T-helper 2 cell treated with Interferon-gamma antibody and Interleukin-4, amounts not matched to agents 5 μg/mL and 100 μg/mL, for 36 hours (primary cell): ENCODE measurements at regions not wholly inside any gene's neighbourhood (a gene's known extent, or its start where the extent isn't known, plus 50 kb on each side); places are given as distances from the start of the nearest gene placed in this dataset.

Experiments used
- DNase-seq: peaks from one replicate; pipeline ENCODE4 v3.0.0; 2021; ENCODE audit warnings: low spot score
- H3K27ac Mint-ChIP-seq: one replicate; pipeline ENCODE4 v1.8.0; 2021; ENCODE audit warnings: mild to moderate bottlenecking, mixed read lengths
- H3K27me3 Mint-ChIP-seq: one replicate; pipeline ENCODE4 v1.8.0; 2021; ENCODE audit warnings: low read depth, mixed read lengths
- H3K36me3 Mint-ChIP-seq: one replicate; pipeline ENCODE4 v1.8.0; 2021; ENCODE audit warnings: low read depth, mixed read lengths
- H3K4me1 Mint-ChIP-seq: one replicate; pipeline ENCODE4 v1.8.0; 2021; ENCODE audit warnings: low read depth, mixed read lengths
- H3K4me3 Mint-ChIP-seq: one replicate; pipeline ENCODE4 v1.8.0; 2022; ENCODE audit warnings: mild to moderate bottlenecking, moderate library complexity, mixed read lengths
- H3K9me3 Mint-ChIP-seq: one replicate; pipeline ENCODE4 v1.8.0; 2021; ENCODE audit warnings: mixed read lengths

GRCh38 chr10:1870491-1870890 is 133.2 kb upstream of the ADARB2 start:
- H3K36me3 Mint-ChIP-seq: no peaks in the 10 kb centered on the region
- H3K27me3 Mint-ChIP-seq: no peaks in the 10 kb centered on the region
- H3K4me3 Mint-ChIP-seq: no peak overlapping the region
- no peaks in the 10 kb centered on the region for H3K9me3 Mint-ChIP-seq
- no peak overlapping the region for H3K27ac Mint-ChIP-seq
- no peak for DNase-seq
- no peaks in the 10 kb centered on the region for H3K4me1 Mint-ChIP-seq

DNA sequence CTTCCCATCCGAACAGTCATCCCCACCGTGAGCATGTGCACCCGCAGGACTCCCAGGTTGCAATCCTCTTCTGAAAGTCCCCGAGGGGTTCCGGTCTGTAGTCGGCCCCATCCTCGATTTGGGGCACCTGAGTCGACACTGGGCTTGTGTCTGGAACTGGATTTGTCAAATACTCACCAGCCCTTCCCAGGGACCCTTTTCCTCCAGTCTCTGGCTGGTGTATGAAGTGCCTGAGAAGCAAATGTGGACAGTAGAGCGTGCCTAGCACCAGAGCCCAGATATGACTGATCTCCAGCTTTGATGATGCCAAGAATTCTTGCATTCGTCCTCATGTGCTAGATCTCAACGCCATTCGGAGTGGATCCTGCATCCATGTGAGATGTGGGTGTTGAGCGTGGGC is 132.5 kb upstream of the ADARB2 start:
- H3K27me3 Mint-ChIP-seq: no peaks in the 10 kb centered on the region
- DNase-seq: no peak
- H3K36me3 Mint-ChIP-seq: no peaks in the 10 kb centered on the region
- no peaks in the 10 kb centered on the region for H3K4me1 Mint-ChIP-seq
- H3K27ac Mint-ChIP-seq: no peak overlapping the region
- peaks cover 4% of the 10 kb centered on the region for H3K9me3 Mint-ChIP-seq
- no peak overlapping the region for H3K4me3 Mint-ChIP-seq

GRCh38 chr10:1860351-1860750 is 123.0 kb upstream of the ADARB2 start:
- DNase-seq: no peak
- peaks cover 10% of the 10 kb centered on the region for H3K9me3 Mint-ChIP-seq
- no peaks in the 10 kb centered on the region for H3K27me3 Mint-ChIP-seq
- no peak overlapping the region for H3K4me3 Mint-ChIP-seq
- no peaks in the 10 kb centered on the region for H3K4me1 Mint-ChIP-seq
- no peak overlapping the region for H3K27ac Mint-ChIP-seq
- no peaks in the 10 kb centered on the region for H3K36me3 Mint-ChIP-seq

- no peaks in the 10 kb centered on the region for H3K36me3 Mint-ChIP-seq
- H3K4me1 Mint-ChIP-seq: no peaks in the 10 kb centered on the region
- no peaks in the 10 kb centered on the region for H3K27me3 Mint-ChIP-seq
- no peak for DNase-seq
- no peak overlapping the region for H3K4me3 Mint-ChIP-seq
- peaks cover 2% of the 10 kb centered on the region for H3K9me3 Mint-ChIP-seq
- no peak overlapping the region for H3K27ac Mint-ChIP-seq
Measured at GRCh38 chr10:1858547-1858946, 121.2 kb upstream of the ADARB2 start.

GRCh38 chr10:1858048-1858447 is 120.7 kb upstream of the ADARB2 start:
- no peak overlapping the region for H3K4me3 Mint-ChIP-seq
- no peak for DNase-seq
- no peaks in the 10 kb centered on the region for H3K36me3 Mint-ChIP-seq
- H3K9me3 Mint-ChIP-seq: no peaks in the 10 kb centered on the region
- no peak overlapping the region for H3K27ac Mint-ChIP-seq
- H3K27me3 Mint-ChIP-seq: no peaks in the 10 kb centered on the region
- no peaks in the 10 kb centered on the region for H3K4me1 Mint-ChIP-seq

DNA sequence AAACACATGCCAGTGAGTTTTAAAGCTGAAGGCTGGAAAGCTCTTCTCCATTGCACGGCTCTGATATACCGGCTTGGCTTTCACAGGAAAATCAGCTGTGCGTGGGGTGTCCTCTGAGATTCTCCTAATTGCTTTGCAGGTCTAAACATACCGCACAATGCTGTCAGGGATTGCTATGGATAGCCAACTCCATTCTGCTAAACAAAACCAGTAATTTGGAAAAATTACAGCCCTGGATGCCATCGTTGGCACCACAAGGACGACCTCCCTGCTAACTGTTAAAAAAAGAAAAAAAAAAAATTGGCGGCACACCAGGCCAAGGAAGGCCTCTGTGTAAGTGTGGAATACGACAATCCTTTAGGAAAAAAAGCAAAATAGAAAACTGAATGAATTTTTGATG is 118.6 kb upstream of the ADARB2 start:
- Mint-ChIP-seq H3K36me3 (no peaks in the 10 kb centered on the region), H3K4me3 (no peak overlapping the region), H3K27ac (no peak overlapping the region), H3K4me1 (no peaks in the 10 kb centered on the region), H3K9me3 (no peaks in the 10 kb centered on the region), H3K27me3 (no peaks in the 10 kb centered on the region)
- DNase-seq: no peak

DNA sequence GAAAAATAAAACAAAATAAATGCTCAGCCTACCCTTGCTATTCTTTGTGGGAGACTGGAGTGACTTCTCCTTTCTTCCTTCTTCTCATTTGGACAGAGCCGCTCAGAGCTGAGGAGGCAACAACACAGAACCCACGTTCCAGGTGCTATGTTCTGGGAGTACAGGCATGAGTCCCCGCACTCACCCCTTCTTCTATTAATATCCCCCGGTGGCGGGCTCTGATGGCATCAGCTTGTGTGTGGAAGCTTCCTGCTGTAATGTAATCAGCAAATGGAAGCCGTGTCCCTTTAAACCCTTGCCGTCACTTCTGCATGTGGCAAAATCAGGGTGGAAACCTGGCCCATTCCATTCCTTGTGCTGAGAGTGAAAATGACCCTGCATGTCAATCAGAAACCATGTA is 116.9 kb upstream of the ADARB2 start:
- H3K36me3 Mint-ChIP-seq: no peaks in the 10 kb centered on the region
- no peak for DNase-seq
- no peaks in the 10 kb centered on the region for H3K9me3 Mint-ChIP-seq
- H3K27ac Mint-ChIP-seq: no peak overlapping the region
- H3K4me1 Mint-ChIP-seq: no peaks in the 10 kb centered on the region
- no peak overlapping the region for H3K4me3 Mint-ChIP-seq
- no peaks in the 10 kb centered on the region for H3K27me3 Mint-ChIP-seq

DNA sequence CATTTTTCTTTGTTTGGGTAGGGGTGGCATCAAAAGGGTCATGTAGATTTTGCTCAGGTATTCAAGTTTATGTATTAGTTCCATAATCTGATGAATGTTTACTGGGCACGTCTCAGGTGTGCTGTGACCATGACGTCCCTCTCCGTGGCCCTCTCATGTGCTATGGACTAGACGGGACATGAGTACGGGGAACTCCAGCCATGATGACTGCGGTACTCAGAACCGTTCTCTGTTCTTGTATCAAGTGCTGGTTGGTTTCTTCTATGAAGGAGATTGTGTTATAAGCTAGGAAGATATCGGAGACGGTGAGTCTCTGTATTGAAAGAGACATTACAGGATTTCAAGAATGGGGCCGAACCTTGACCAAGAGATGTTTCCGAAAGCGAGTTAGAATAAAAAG is 116.5 kb upstream of the ADARB2 start:
- Mint-ChIP-seq H3K9me3 (no peaks in the 10 kb centered on the region), H3K27ac (no peak overlapping the region)

GRCh38 chr10:1852841-1853240 is 115.5 kb upstream of the ADARB2 start:
- Mint-ChIP-seq H3K9me3 (no peaks in the 10 kb centered on the region), H3K4me3 (no peak overlapping the region), H3K27ac (no peak overlapping the region), H3K4me1 (no peaks in the 10 kb centered on the region), H3K27me3 (no peaks in the 10 kb centered on the region), H3K36me3 (no peaks in the 10 kb centered on the region)
- DNase-seq: no peak

More for the DNA sequence above, 116.5 kb upstream of the ADARB2 start:
- Mint-ChIP-seq H3K4me1 (no peaks in the 10 kb centered on the region), H3K27me3 (no peaks in the 10 kb centered on the region), H3K36me3 (no peaks in the 10 kb centered on the region), H3K4me3 (no peak overlapping the region)
- DNase-seq: no peak

DNA sequence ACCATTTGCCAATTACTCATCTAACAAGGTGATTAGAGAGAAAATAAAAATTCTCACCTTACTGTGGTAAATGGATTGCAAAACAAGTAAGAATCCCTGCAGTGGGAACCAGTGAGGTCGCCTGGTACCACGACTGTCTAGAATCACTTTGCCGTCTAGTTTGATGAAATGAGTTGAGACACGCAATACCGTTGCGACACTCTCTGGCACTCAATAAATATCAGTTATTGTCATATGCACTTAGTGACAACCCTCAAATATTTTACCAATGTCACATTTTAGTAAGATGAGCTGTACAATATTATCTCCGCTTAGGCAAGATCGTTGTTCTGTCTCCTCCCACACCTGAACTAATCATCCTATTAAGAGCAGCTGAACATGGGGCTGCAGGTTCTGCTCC is 114.4 kb upstream of the ADARB2 start:
- Mint-ChIP-seq H3K9me3 (no peaks in the 10 kb centered on the region), H3K4me3 (no peak overlapping the region), H3K27me3 (no peaks in the 10 kb centered on the region), H3K4me1 (no peaks in the 10 kb centered on the region), H3K27ac (no peak overlapping the region), H3K36me3 (no peaks in the 10 kb centered on the region)
- DNase-seq: no peak

- Mint-ChIP-seq H3K36me3 (no peaks in the 10 kb centered on the region), H3K27ac (no peak overlapping the region), H3K9me3 (no peaks in the 10 kb centered on the region), H3K4me1 (no peaks in the 10 kb centered on the region), H3K27me3 (no peaks in the 10 kb centered on the region), H3K4me3 (no peak overlapping the region)
- no peak for DNase-seq
Measured at GRCh38 chr10:1850971-1851527, 113.7 kb upstream of the ADARB2 start.

DNA sequence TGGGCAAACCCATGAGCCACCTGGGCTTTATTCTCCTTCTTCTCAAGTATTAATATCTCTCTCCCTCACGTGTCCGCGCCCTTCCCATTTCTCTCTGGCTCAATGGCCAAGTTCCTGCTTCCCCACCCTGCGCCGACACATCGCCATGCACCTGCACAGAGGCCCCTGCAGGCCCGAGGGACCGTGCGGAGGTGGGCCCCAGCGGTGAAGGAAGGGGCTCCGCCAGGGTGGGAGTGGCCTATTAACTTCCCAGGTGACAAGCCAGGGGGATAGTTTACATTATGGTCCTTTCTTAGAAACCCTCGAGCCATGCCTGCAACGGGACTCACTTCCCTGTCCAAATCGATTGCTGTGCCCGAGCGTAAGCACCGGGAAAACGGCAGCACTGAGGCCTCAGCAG is 110.0 kb upstream of the ADARB2 start:
- no peaks in the 10 kb centered on the region for H3K4me1 Mint-ChIP-seq
- H3K36me3 Mint-ChIP-seq: no peaks in the 10 kb centered on the region
- H3K9me3 Mint-ChIP-seq: no peaks in the 10 kb centered on the region
- H3K4me3 Mint-ChIP-seq: no peak overlapping the region
- H3K27me3 Mint-ChIP-seq: no peaks in the 10 kb centered on the region
- H3K27ac Mint-ChIP-seq: no peak overlapping the region
- DNase-seq: no peak

- no peak for DNase-seq
- H3K9me3 Mint-ChIP-seq: peaks cover 4% of the 10 kb centered on the region
- no peak overlapping the region for H3K4me3 Mint-ChIP-seq
- no peaks in the 10 kb centered on the region for H3K27me3 Mint-ChIP-seq
- H3K36me3 Mint-ChIP-seq: no peaks in the 10 kb centered on the region
- no peak overlapping the region for H3K27ac Mint-ChIP-seq
- no peaks in the 10 kb centered on the region for H3K4me1 Mint-ChIP-seq
Measured at GRCh38 chr10:1846032-1846431, 108.7 kb upstream of the ADARB2 start.

DNA sequence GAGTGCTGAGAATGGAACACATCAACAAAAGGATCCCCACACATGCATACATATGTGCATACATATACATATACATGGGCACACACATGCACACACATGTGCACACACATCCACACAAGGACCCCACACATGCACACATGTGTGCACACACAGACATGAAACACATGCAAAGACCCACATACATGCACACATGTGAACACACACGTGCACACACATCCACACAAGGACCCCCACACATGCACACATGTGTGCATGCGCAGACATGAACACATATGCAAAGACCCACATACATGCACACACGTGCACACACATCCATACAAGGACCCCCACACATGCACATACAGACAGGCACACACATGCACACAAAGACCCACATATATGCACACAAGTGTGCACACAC is 104.4 kb upstream of the ADARB2 start:
- Mint-ChIP-seq H3K27ac (no peak overlapping the region), H3K27me3 (no peaks in the 10 kb centered on the region), H3K9me3 (peaks cover 4% of the 10 kb centered on the region), H3K4me3 (no peak overlapping the region), H3K4me1 (no peaks in the 10 kb centered on the region), H3K36me3 (no peaks in the 10 kb centered on the region)
- DNase-seq: no peak

DNA sequence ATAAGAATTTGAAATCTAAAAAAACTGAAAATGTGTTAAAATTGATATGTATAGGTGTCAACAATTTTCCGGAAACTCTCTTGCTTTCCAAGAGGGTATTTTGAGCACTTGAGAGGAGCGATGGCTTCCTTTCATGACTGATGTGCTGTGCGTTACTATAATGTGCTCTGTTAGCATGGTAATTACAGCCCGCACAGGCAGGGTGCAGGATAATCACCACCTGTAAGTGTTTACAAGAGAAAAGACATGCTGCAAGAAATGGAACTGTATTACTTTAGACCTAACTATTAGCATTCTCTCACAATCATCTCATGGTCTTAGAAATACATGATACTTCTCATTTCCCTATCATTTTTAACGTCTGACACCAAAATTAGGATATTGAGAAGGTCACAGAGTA is 92.4 kb upstream of the ADARB2 start:
- no peak for DNase-seq
- H3K27ac Mint-ChIP-seq: no peak overlapping the region
- no peak overlapping the region for H3K4me3 Mint-ChIP-seq

More for the DNA sequence above, 92.4 kb upstream of the ADARB2 start:
- no peaks in the 10 kb centered on the region for H3K27me3 Mint-ChIP-seq
- no peaks in the 10 kb centered on the region for H3K4me1 Mint-ChIP-seq
- no peaks in the 10 kb centered on the region for H3K36me3 Mint-ChIP-seq
- peaks cover 8% of the 10 kb centered on the region for H3K9me3 Mint-ChIP-seq
